ENCODE measurements at regions not wholly inside any gene's neighbourhood (a gene's known extent, or its start where the extent isn't known, plus 50 kb on each side); places are given as distances from the start of the nearest gene placed in this dataset.
A peak's percentile ranks its signal among the peaks of the same experiment; 100 is the strongest.

GRCh38 chr12:34336619-34337465 is 314.5 kb downstream of the ALG10 start:
- Histone ChIP-seq H3K4me1 (0 out of 2 replicates have a peak, but pooled peaks cover 1% of the 10 kb centered on the region), H3K9me3 (peaks cover 5% of the 10 kb centered on the region; the same call in 1 of the 2 replicates), H3K4me3 (ENCODE audit: low read depth, low read length) (no peak overlapping the region), H3K27me3 (replicated peaks; ENCODE audit: control insufficient read depth, insufficient read depth, low read length) (no peaks in the 10 kb centered on the region; the same call in none of the 2 replicates), H3K36me3 (ENCODE audit: control insufficient read depth, insufficient read depth, low read length) (no peaks in the 10 kb centered on the region)
- BruUV-seq (replicated peaks): no TSS peak
- intact Hi-C loops (cut with micrococcal nuclease; ENCODE audit: unreplicated experiment): no loop called here
- H3K36me3 Mint-ChIP-seq (ENCODE audit: insufficient read depth, unreplicated experiment): peaks cover 17% of the 10 kb centered on the region
- H3K4me3 Mint-ChIP-seq (ENCODE audit: unreplicated experiment): no peak overlapping the region
- TF ChIP-seq, protein P1, sequence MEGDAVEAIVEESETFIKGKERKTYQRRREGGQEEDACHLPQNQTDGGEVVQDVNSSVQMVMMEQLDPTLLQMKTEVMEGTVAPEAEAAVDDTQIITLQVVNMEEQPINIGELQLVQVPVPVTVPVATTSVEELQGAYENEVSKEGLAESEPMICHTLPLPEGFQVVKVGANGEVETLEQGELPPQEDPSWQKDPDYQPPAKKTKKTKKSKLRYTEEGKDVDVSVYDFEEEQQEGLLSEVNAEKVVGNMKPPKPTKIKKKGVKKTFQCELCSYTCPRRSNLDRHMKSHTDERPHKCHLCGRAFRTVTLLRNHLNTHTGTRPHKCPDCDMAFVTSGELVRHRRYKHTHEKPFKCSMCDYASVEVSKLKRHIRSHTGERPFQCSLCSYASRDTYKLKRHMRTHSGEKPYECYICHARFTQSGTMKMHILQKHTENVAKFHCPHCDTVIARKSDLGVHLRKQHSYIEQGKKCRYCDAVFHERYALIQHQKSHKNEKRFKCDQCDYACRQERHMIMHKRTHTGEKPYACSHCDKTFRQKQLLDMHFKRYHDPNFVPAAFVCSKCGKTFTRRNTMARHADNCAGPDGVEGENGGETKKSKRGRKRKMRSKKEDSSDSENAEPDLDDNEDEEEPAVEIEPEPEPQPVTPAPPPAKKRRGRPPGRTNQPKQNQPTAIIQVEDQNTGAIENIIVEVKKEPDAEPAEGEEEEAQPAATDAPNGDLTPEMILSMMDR (IDR thresholded peaks at IDR 0.05; ENCODE audit: insufficient read depth in 1 of 2, low read depth in 1 of 2, low read length in 1 of 2, severe bottlenecking in 1 of 2, unreplicated experiment in 1 of 2): no peak
- H3K27ac Mint-ChIP-seq (ENCODE audit: unreplicated experiment): no peak overlapping the region
- no peaks in the 10 kb centered on the region for H3K4me1 Mint-ChIP-seq (ENCODE audit: low read depth, unreplicated experiment)
- DNase-seq: no peak
- H3K27me3 Mint-ChIP-seq (ENCODE audit: insufficient read depth, unreplicated experiment): peaks cover 64% of the 10 kb centered on the region
- POLR2A ChIA-PET: no interaction called here
- CTCF ChIA-PET: no interaction called here
- H3K9me3 Mint-ChIP-seq (ENCODE audit: unreplicated experiment): no peaks in the 10 kb centered on the region

GRCh38 chr12:34338751-34339150 is 316.5 kb downstream of the ALG10 start:
- H3K27me3 ChIP-seq (replicated peaks; ENCODE audit: control insufficient read depth, insufficient read depth, low read length): no peaks in the 10 kb centered on the region; the same call in none of the 2 replicates
- no peak overlapping the region for H3K27ac Mint-ChIP-seq (ENCODE audit: unreplicated experiment)
- no peak overlapping the region for H3K4me3 Mint-ChIP-seq (ENCODE audit: unreplicated experiment)
- H3K36me3 Mint-ChIP-seq (ENCODE audit: insufficient read depth, unreplicated experiment): peaks cover 17% of the 10 kb centered on the region
- H3K9me3 Mint-ChIP-seq (ENCODE audit: unreplicated experiment): no peaks in the 10 kb centered on the region
- POLR2A ChIA-PET: no interaction called here
- H3K27me3 Mint-ChIP-seq (ENCODE audit: insufficient read depth, unreplicated experiment): peaks cover 58% of the 10 kb centered on the region
- BruUV-seq (replicated peaks): no TSS peak
- TF ChIP-seq, protein P1 (IDR thresholded peaks at IDR 0.05; ENCODE audit: insufficient read depth in 1 of 2, low read depth in 1 of 2, low read length in 1 of 2, severe bottlenecking in 1 of 2, unreplicated experiment in 1 of 2): no peak
- no peak for DNase-seq
- no peaks in the 10 kb centered on the region for H3K36me3 ChIP-seq (ENCODE audit: control insufficient read depth, insufficient read depth, low read length)
- no peaks in the 10 kb centered on the region for H3K4me1 Mint-ChIP-seq (ENCODE audit: low read depth, unreplicated experiment)
- H3K9me3 ChIP-seq: peaks cover 2% of the 10 kb centered on the region; the same call in 1 of the 2 replicates
- CTCF ChIA-PET: no interaction called here
- H3K4me3 ChIP-seq (ENCODE audit: low read depth, low read length): no peak overlapping the region
- 0 out of 2 replicates have a peak, but pooled peaks cover 3% of the 10 kb centered on the region for H3K4me1 ChIP-seq
- intact Hi-C loops (cut with micrococcal nuclease; ENCODE audit: unreplicated experiment): no loop called here

DNA sequence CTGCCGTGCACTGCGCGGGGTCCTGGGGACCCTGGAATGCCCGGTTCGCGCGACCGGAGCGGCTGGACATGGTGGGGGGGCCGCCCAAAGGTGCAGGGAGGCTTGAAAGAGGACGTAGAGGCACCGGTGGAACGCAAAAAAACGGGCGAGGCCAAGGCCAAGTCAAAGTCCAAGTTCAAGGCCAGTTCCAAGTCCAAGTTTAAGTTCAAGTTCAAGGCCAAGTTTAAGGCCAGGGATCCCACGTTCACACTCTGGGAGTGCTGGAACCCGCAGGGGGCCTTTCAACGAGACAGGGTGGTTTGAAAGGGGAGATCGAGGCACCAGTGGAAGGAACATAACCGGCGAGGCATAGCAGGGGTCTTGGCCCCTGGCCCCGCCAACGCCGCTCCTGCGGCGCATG is 317.6 kb downstream of the ALG10 start:
- Mint-ChIP-seq H3K27ac (ENCODE audit: unreplicated experiment) (peak overlapping the region; percentile 53), H3K4me1 (ENCODE audit: low read depth, unreplicated experiment) (no peaks in the 10 kb centered on the region), H3K36me3 (ENCODE audit: insufficient read depth, unreplicated experiment) (peaks cover 17% of the 10 kb centered on the region), H3K9me3 (ENCODE audit: unreplicated experiment) (no peaks in the 10 kb centered on the region), H3K4me3 (ENCODE audit: unreplicated experiment) (no peak overlapping the region), H3K27me3 (ENCODE audit: insufficient read depth, unreplicated experiment) (peaks cover 50% of the 10 kb centered on the region)
- Histone ChIP-seq H3K27me3 (replicated peaks; ENCODE audit: control insufficient read depth, insufficient read depth, low read length) (no peaks in the 10 kb centered on the region; the same call in none of the 2 replicates), H3K9me3 (no peaks in the 10 kb centered on the region), H3K4me1 (peaks cover 3% of the 10 kb centered on the region; the same call in 1 of the 2 replicates), H3K4me3 (ENCODE audit: low read depth, low read length) (no peak overlapping the region), H3K36me3 (ENCODE audit: control insufficient read depth, insufficient read depth, low read length) (no peaks in the 10 kb centered on the region)
- intact Hi-C loops (cut with micrococcal nuclease; ENCODE audit: unreplicated experiment): no loop called here
- CTCF ChIA-PET: no interaction called here
- BruUV-seq (replicated peaks): no TSS peak
- POLR2A ChIA-PET: no interaction called here
- TF ChIP-seq, protein P1 (IDR thresholded peaks at IDR 0.05; ENCODE audit: insufficient read depth in 1 of 2, low read depth in 1 of 2, low read length in 1 of 2, severe bottlenecking in 1 of 2, unreplicated experiment in 1 of 2): no peak
- DNase-seq: no peak
